ENCODE measurements at regions not wholly inside any gene's neighbourhood (a gene's known extent, or its start where the extent isn't known, plus 50 kb on each side); places are given as distances from the start of the nearest gene placed in this dataset.

GRCh38 chr17:77841742-77842527, 116.6 kb upstream of the TNRC6C start:
- TF ChIP-seq CTCF (IDR thresholded peaks at IDR 0.05; ENCODE audit: insufficient read depth, low read length, poor library complexity, severe bottlenecking) (no peak), EZH2phosphoT487 (conservative IDR thresholded peaks at IDR 0.05; ENCODE audit: low read length) (no peak)
